HG02973 (cell line): ENCODE measurements at regions not wholly inside any gene's neighbourhood (a gene's known extent, or its start where the extent isn't known, plus 50 kb on each side); places are given as distances from the start of the nearest gene placed in this dataset.

Source experiments
- ATAC-seq: cut with Tn5 transposase; IDR thresholded peaks from one replicate; pipeline ENCODE4 v1.9.1; 2021; ENCODE audit warnings: moderate library complexity; ENCODE audit not compliant: unreplicated experiment

DNA sequence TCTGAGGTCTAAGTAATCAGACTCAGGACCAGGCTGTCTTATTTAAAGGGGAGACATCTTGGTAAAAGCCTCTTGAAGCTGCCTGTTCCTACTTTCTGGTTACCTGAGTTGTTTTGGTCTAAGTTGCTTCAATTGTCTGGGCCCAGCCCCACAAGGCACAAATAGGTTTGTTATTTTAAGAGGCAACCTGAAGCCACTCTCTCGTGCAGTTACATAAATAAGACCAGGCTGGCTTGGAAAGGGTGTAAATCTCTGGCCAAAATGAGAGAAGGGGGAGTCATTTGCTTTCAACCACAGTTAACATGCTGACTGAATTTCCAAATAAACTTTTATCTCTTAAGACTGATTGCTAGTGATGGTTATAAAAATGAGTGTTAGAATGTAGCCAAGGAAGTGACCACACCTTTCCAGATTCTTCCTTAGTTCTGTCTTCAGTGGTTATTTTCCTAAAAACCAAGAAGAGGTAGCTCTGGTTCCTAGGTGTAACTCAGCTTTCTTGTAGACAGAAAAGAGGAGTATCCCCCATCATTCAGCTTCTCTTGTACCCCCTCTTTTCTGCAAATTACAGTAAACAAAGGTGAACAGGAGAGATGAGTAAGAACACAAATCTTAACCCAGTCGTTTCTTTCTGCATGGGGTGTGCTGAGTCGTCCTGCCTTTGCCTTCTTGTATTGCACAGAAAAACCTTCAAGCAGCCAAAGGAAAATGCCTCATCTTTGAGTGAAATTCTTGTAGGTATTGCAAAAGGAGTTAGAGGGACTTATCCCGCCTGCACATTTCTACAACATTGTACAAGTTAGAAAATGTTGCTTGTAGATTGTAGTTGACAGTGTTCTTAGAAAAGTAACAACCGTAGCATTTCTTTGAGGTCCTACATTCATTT lies 161.5 kb upstream of the NT5C1B start:
- no peak for ATAC-seq

DNA sequence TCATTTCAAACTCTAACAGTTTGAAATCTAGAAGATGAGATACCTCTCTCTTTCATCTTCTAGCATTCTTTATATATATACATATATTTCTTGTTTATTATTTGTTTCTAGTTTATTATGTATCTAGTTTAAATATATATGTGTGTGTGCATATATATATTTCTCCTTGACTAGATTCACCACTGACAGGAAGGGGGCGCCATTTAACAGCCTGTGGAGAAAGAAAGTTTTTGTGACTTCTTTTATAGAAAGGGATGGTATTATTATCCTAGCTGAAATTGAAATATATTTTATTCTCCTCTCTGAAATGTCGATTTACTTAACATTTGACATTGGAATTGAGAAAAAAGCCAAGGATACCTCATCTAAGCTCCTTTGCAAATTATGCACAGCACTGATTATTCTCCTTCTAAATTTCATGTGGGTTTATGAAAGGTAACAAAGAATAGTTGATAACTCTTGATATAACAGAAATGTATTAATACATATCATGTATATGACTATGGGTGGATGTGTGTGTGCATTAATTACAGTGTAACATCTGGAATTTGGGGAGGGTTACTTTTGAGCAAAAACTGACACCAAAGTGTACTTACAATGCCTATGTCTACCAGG lies 160.7 kb upstream of the NT5C1B start:
- no peak for ATAC-seq

DNA sequence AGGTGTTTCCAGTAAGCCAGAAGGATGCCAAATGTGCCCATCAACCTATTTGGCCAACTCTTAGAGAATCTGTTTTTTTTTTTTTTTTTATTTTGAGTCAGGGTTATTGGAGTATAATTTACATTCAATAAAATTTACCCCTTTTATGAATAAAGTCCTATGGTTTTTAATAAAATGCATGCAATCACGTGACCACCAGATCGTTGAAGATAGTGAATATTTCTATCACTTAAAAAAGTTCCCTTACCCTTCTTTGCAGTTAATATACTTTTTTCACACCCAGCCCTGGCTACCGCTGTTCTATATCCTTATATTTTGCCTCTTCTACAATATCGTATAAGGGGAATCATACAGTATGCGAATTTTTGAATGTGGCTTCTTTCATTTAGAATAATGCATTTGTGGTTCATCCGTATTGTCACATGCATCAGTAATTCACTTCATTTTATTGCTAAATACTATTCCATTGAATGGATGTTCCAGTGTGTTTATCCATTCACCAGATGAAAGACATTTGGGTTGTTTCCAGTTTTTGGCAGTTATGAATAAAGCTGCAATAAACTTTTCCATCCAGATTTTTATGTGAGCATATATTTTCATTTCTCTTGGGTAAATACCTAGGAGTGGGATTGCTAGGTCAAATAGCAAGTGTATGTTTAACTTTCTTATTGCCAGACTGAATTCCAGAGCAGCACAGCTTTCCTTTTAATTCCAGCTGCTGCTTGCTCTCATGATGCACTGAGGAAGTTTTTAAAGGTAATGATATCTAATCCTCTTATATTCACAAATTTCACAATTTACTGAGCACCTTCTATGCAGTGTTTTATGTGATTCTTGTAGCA lies 156.3 kb upstream of the NT5C1B start:
- ATAC-seq: no peak

DNA sequence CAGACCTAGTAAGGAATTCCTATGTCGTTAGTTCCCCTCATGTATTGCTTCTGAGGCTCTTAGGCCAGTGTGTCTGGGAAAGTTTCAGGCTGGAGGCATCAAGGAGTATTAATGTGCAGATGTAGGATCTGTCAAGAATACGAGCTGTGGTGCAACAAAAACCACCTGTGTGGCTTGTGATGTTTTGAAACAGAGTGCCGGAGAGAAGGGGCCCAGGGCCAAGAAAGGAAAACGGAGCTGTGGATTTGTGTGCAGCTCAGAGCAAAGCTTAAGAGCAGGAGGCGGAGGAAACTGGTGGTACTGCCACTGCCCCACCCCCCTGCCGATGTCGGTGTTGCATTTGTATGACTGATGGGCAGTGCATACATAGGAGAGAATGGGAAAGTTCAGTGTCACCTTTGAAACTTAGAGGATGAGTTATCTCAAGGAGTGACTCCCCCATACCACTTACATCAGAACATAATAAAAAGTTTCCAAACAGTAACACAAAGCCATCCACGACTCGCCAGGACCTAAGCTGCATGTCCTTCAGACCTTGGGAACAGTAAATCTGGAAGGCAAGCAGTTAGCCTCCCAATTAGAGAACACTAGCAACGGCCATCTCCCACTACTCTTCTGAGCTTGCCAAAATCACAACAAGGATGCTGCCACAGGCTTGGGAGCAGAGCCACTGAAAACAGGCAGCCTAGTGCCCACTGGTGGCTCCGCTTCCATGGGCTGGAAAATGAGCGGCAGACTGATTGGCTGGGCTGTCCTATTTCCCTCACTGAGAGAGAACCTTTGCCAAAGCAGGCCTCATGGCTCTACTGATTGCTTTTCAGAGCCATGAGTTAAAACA lies 152.7 kb upstream of the NT5C1B start:
- ATAC-seq: no peak

DNA sequence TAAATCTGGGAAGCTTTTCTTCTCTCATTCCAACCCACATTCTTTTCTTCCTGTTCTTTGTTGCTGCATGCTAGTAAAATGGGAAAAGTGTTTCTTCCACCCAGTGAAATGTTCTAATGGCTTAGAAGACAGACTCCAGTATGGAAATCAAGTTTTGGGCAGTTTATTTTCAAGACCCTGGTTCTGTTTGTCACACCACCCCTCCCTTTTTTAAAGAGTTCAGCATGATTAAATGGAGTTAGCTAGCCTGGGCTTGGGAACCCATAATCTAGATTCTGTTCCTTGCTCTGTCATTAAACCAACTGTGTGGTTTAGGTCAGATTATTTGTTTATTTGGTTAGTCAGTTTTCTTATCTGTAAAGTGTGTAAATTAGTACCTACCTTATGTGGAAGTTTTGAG lies 151.8 kb upstream of the NT5C1B start:
- ATAC-seq: no peak

DNA sequence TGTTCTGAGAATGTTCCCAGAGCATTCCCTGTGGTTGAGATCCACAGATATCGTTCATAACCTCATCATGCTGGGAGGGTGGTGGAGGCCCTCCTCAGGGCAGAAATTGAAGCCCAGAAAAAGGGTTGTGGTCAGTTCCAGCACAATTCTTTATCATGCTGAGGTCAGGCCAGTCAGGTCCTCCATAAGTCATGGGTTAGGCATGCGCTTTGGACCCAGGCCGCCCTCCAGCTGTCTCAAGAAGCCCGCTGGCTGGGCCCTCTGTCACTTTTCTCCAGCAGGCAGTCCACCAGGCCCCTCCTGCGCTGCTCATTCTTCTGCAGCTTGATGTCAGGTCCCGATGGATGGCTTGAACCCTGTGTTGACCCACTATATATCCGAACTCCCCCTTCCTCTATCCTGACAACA lies 151.1 kb upstream of the NT5C1B start:
- no peak for ATAC-seq

DNA sequence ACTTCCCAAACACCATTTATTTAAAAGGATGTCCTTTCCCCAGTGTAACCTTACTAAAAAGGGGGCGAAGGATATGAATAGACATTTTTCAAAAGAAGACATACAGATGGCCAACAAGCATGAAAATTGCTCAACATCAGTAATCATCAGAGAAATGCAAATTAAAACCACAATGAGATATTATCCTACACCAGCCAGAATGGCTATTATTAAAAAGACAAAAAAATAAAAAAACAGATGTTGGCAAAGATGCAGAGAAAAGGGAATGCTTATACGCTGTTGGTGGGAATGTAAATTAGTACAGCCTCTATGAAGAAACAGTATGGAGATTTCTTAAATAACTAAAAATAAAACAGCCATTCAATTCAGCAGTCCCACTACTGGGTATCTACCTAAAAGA lies 142.3 kb upstream of the NT5C1B start:
- ATAC-seq: no peak

DNA sequence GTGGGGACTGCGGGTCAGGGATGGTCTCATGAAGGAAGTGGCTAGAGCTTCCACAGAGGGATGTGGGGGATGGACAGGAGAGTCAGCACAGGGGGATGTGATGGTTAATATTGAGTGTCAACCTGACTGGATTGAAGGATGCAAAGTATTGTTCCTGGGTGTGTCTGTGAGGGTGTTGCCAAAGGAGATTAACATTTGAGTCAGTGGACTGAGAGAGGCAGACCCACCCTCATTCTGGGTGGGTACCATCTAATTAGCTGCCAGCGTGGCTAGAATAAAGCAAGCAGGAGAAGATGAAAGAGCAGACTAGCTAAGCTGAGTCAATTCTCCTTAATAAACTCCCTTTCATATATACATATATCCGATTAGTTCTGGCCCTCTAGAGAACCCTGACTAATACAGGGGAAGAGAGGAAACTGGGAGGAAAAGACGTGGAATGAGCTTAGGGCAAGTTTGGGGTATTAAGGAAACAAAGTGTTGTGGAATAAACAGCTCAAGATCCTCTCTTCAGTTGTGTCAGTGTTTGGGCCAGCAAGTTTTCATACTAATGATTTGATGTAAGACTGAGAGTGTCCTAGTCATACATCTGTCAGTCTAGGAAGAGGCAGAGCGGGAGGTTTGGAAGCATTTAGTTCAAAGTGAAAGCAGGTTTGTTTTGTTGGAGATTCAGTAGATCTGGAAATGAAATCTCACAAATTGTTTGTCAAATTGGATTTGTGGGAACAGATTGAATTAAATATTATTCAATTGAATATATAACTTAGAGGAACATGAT lies 135.2 kb upstream of the NT5C1B start:
- no peak for ATAC-seq

DNA sequence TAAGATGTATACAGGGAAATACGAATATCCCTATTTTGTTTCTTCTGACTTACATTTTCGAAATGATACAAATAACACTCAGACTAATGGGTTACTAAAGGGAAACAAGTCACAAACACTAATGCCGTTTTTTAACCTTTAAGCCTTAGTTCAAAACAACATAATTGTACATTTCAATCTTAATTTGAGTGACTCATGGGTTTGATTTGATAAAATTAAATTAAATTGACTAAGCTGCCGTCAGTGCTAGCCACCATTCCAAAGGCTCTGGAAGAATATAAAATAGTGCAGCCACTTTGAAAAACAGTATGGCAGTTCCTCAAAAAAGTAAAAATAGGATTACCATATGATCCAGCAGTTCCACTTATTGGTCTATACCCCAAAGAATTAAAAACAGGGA lies 133.8 kb upstream of the NT5C1B start:
- ATAC-seq: no peak

DNA sequence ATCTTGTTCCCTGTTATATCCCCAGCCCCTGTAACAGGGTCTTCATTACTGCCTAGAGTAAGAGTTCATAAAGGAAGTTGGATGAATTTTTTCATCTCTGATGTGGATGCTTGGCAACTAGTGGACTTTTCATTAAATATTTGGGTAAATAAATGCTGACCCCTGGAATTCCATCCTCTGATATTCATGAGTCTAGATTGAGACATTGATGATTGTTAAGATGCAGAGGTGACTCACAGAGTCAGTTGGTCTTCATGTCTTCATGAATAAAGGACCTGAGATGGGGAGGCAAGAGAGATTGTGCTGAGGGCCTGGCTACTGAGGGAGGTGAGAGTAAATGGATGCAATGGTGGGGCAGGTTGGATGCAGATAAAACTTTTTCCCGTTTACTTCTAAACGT lies 132.7 kb upstream of the NT5C1B start:
- ATAC-seq: no peak

DNA sequence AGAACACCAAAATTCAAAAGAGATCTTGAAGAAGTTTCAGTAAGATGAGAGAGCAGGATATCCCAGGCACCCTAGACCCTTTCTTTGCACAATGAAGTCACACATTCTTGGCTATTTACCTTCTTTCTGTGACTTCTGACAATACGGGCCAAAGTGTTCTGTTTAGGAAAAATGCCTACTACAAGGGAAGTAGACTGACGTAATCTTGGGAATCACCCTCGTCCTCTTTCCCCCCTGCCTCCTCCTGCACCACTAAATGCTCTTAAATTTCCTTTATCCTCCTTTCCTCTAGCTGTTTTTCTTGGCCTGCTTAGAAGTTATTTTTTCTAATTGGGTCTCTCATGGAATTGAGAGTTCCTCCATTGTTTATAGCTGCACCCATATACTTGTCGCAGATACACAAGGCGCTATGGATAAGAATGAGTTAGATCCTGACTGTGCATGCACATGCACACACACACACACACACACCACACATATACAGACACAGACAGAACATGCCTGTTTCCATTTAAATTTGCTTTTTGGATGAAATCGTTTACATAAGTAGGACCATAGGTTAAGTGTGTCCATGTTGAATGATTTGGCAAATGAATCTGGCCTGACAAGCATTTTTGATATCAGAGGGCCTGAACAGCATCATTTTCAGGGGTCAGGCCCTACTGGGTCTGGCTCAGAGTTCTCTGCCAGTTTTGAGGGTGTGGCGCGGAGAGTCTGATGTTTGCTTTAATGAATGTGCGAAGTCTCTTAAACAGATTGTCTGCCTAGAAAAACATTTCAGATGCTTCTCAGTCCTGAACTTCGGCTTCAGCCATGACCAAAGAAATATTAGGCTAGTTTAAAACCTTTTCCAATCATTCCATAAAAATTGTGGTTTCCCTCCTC lies 131.9 kb upstream of the NT5C1B start:
- ATAC-seq: no peak

DNA sequence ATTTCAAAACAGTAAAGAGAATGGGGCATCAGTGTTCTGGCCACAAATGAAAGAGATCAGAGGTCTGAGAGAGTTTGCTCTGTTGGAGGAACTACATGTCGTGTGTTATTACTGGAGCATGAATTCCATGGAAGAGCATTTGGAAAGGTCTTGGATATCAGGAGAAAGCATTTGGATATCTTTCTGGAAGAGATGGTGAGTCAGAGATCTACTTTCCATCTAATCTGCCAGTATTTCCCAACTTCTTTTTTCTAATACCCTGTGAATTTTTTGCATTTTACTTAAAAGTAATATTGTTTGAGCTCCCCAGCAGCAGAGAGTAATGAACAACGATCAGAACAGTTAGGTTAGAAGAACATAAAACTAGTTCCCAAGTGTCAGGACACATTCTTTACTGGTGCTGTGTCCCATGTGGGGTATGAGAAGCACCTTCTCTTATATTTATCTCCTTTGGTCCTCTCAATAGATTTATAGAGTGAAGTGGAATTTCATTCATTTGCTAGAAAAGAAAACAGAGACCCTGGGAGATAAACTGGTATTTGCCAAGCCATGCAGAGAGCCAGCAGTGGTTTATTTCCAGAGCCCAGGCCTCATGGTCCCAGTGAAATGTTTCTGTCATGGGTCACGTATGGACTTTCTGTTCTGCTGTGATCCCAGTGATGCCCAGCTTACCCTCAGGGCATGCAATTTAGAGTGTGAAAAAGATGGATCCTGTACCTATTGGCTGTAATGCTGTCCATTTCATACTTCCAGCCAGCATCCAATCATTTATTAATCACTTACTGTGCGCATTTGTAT lies 130.8 kb upstream of the NT5C1B start:
- ATAC-seq: no peak

DNA sequence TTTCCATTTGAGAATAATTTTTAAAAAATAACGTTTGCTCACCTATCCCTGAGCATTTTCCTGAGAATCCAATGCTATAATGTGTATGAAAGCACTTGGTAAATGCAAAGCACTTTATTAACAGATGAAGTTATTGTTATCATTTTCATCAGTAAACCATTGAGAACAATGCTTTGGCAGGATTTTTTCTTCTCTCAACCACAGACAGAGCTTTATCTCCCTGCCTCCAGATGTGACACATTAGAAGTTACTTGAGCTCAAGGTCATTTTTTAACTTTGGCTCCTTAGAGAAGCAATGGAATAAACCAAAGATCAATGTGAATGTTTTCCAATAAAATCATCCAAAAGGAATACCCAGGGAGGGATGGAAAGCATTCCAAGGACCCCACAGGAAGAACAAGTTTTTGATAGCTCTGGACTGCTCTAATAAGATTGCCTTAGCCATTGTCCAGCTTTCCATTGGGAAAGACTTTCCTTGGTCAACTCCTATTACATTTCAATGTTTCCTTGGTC lies 118.9 kb upstream of the NT5C1B start:
- ATAC-seq: no peak

DNA sequence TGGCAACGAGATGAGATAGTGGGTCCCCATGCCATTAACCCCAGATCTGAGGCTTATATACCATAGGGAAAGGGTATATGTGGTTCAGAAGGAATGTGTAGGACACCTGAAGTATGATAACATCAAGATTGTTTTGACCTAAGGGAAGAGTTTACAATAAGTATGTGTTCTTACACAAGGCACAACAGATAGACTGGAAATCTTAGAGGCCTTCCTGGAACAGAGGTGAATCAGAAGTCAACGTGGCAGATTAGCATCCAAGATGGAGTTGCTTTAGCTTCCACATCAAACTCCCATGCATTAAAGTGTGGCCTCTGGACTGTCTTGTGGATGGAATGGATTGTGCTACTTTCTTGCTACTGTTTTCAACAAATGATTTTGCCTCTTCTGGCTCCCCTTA lies 116.6 kb upstream of the NT5C1B start:
- ATAC-seq: no peak

DNA sequence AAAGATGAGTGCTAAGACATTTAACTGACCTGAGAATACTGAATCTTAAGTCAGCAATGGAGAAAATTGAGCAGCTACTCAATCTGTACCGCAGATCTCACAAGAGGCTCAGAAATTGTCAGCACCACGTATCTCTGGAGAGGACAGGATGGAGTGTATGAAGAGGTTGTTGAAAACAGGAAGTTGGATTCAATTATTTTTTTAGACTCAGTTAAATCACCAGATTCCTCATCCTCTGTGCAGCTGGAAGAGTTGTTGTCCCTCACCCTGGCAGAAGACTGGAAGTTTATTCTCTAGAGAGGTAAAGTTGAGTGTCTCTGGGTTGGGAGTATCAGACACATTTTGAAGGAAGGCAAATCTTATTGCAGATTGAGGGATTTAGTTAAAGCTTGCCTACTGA lies 114.9 kb upstream of the NT5C1B start:
- ATAC-seq: no peak

DNA sequence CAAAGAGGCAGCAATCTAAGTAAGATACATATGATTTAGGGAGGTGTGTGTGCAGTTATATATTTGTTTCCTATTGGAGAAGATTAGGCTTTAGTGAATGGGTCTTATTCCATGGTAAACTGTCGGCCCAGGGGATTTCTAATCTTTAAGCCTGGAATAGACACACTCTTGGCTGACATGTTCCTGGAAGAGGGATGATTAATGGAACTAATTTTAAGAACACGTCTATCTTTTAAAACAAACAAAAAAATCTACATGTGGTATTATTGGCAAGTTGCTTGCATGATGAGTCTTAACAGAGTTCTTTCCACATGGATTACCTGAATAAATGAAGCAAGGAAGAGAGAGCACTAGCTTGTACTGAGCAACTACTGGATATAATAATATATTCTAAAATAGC lies 114.2 kb upstream of the NT5C1B start:
- ATAC-seq: no peak

DNA sequence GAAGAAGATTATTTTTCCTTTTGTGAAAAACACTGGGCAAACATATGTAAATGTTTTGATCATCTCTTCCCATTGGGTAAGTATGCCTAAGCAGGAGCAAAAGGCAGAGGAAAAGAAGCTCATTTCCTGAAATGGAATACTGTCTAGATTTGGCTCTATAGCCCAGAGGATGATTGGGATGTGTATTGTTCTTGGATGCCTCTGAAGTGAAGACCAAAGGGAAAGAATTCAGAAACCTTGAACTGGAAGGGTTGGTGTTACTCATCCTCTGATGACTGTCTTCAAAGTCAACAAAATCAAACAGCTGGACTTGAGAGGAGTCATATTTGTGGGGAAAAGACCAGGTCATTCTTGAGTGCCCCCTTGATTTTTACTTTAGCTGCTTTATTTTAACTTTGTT lies 112.6 kb upstream of the NT5C1B start:
- ATAC-seq: no peak

DNA sequence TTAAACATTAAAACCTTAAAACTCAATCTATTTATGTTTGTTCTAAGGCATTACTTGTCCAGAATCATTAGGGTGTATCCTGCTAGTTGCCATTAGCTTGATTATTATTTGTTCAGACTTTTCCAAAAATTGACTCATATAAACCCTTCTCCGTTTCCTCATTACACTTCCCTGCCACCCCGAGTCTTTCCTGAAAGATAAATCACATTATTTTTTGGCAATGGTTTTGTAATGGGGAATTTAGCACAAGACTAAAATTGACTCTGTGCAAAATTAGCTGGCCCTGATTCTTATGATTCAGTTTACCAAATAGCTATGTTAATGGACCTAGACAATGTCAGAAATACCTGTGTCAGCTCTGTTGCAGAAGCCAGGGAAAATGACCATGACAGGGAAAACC lies 112.2 kb upstream of the NT5C1B start:
- no peak for ATAC-seq
